ENCODE measurements at regions not wholly inside any gene's neighbourhood (a gene's known extent, or its start where the extent isn't known, plus 50 kb on each side); places are given as distances from the start of the nearest gene placed in this dataset.
"Not testable (repeated sequence)": the region's sequence is repeated elsewhere in the genome, so short reads cannot be mapped to it uniquely, and the experiment has no call there.

- FAIRE-seq (no peak), DNase-seq (ENCODE audit: insufficient read length, low spot score) (no peak)
- TF ChIP-seq POLR2A (IDR thresholded peaks at IDR 0.05; ENCODE audit: low read depth, low read length): no peak
These were observed 61.0 kb upstream of the SMIM23 start for GRCh38 chr5:171724468-171725204.

DNA sequence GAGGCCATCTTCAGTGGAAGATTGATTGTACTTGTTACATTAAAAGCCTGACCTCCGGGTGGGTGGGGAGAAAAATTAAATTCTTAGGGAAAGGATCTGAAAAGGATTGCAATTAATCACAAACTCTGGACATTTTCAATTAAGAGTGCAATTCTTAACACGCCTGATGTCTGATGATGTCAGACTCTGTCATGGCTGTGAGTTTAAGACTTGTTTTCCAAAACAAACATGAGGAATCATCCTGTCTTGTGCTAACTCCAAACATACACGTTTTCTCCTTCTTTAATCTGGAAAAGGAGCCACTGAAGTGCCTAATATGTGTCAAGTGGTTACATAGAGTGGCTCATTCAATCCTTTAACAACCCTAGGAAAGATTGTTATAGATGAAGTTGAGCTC lies 60.4 kb upstream of the SMIM23 start:
- TF ChIP-seq POLR2A (IDR thresholded peaks at IDR 0.05; ENCODE audit: low read depth, low read length): no peak
- DNase-seq (ENCODE audit: insufficient read length, low spot score) (no peak), FAIRE-seq (no peak)

DNA sequence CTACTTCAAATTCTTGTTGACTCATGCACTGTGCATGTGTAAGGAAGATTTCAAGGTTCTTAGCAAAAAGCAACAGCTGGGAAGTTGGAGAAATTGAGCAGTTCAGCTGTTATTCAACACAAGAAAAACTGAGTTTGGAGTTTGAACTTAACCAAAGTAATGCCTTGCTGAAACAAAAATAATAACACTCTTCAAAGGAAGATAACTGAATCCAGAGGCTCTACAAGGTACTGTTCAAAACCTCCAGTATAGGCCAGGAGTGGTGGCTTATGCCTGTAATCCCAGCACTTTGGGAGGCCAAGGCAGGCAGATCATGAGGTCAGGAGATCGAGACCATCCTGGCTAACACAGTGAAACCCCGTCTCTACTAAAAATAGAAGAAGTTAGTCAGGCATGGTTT lies 58.8 kb upstream of the SMIM23 start:
- DNase-seq (ENCODE audit: insufficient read length, low spot score); FAIRE-seq: not testable (repeated sequence)

- no peak for DNase-seq (ENCODE audit: insufficient read length, low spot score)
- FAIRE-seq: no peak
- no peak for TF ChIP-seq POLR2A (IDR thresholded peaks at IDR 0.05; ENCODE audit: low read depth, low read length)
These were observed 56.9 kb upstream of the SMIM23 start for GRCh38 chr5:171728686-171729085.
